Hepatocyte (in vitro differentiated cells): ENCODE measurements at regions not wholly inside any gene's neighbourhood (a gene's known extent, or its start where the extent isn't known, plus 50 kb on each side); places are given as distances from the start of the nearest gene placed in this dataset.

Experiments
- EZH2 ChIP-seq: fragments of 200-600 bp; sonication (generic); IDR thresholded peaks from 2 replicates; pipeline ENCODE4 v1.6.1; 2016; ENCODE audit warnings: antibody characterized with exemption, mild to moderate bottlenecking, borderline replicate concordance
- EZH2phosphoT487 ChIP-seq: fragments of 200-600 bp; sonication (generic); IDR thresholded peaks from one replicate; pipeline ENCODE4 v1.6.1; 2018; ENCODE audit warnings: antibody characterized with exemption, mild to moderate bottlenecking, low read depth, moderate library complexity; ENCODE audit not compliant: unreplicated experiment, severe bottlenecking
- TF ChIP-seq, protein P1 (sequence below): fragments of 200-600 bp; sonication (generic); IDR thresholded peaks from 2 replicates; pipeline ENCODE4 v1.5.1; 2016; ENCODE audit warnings: antibody characterized with exemption, mild to moderate bottlenecking; ENCODE audit not compliant: poor library complexity

DNA sequence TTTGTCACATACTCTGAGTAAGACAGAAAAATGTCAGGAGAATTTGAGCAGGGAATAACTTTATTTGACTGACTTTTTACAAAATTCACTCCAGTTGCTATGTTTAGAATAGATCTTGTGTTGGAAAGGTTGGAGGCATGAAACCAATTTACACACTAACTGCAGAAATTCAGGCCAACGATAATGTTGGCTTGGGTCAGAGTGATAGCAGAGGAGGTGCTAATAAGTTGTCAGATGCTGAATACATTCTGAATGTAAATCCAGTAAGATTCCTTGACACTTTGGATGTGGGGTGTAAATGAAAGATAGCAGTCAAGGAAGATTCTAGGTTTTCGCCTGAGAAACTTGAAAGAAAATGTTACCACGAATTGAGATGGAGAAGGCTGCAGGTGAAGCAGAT is 502.5 kb upstream of the GHITM start:
- TF ChIP-seq, protein P1, sequence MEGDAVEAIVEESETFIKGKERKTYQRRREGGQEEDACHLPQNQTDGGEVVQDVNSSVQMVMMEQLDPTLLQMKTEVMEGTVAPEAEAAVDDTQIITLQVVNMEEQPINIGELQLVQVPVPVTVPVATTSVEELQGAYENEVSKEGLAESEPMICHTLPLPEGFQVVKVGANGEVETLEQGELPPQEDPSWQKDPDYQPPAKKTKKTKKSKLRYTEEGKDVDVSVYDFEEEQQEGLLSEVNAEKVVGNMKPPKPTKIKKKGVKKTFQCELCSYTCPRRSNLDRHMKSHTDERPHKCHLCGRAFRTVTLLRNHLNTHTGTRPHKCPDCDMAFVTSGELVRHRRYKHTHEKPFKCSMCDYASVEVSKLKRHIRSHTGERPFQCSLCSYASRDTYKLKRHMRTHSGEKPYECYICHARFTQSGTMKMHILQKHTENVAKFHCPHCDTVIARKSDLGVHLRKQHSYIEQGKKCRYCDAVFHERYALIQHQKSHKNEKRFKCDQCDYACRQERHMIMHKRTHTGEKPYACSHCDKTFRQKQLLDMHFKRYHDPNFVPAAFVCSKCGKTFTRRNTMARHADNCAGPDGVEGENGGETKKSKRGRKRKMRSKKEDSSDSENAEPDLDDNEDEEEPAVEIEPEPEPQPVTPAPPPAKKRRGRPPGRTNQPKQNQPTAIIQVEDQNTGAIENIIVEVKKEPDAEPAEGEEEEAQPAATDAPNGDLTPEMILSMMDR = no peak
- TF ChIP-seq EZH2 (no peak), EZH2phosphoT487 (no peak)
